HEK293 (cell line): ENCODE measurements at regions not wholly inside any gene's neighbourhood (a gene's known extent, or its start where the extent isn't known, plus 50 kb on each side); places are given as distances from the start of the nearest gene placed in this dataset.

ENCODE experiments used
- CTCF ChIA-PET: fragments of 350-600 bp; formaldehyde crosslinking; extraction: SDS; loops from one replicate; lab custom pipeline; 2021; ENCODE audit warnings: antibody characterized with exemption; lab: Yijun Ruan, JAX
- POLR2A ChIA-PET: fragments of 300-600 bp; formaldehyde crosslinking; extraction: SDS; loops from one replicate; lab custom pipeline; 2020; ENCODE audit warnings: antibody characterized with exemption, inconsistent platforms; lab: Yijun Ruan, JAX
- H3K27ac ChIP-seq: fragments of 200-500 bp; sonication (Bioruptor generic); 2 replicates; pipeline ENCODE4 v1.5.1; 2014; ENCODE audit warnings: low read depth, low read length, control low read depth, inconsistent platforms; ENCODE audit errors: extremely low read depth
- H3K36me3 ChIP-seq, 2 experiments: fragments of 200-500 bp in 1 of 2; sonication (Bioruptor generic) in 1 of 2; 1 replicate in 1 of 2; 2 replicates in 1 of 2; pipeline ENCODE4 v1.5.1; 2014 to 2017; ENCODE audit warnings: inconsistent platforms in 2 of 2, low read length in 2 of 2; ENCODE audit not compliant: control insufficient read depth in 2 of 2, insufficient read depth in 1 of 2
- H3K4me1 ChIP-seq: fragments of 200-500 bp; sonication (Bioruptor generic); 2 replicates; pipeline ENCODE4 v1.5.1; 2014; ENCODE audit warnings: mild to moderate bottlenecking, low read length, inconsistent platforms; ENCODE audit not compliant: control insufficient read depth, insufficient read depth
- H3K4me3 ChIP-seq: 2 replicates; pipeline ENCODE4 v1.5.1; 2011; ENCODE audit warnings: low read depth, mild to moderate bottlenecking, control low read depth, low read length, moderate library complexity
- H3K9me3 ChIP-seq: fragments of 200-500 bp; sonication (Bioruptor generic); 2 replicates; pipeline ENCODE4 v1.5.1; 2014; ENCODE audit warnings: low read depth, low read length, inconsistent platforms; ENCODE audit not compliant: control insufficient read depth, insufficient read depth
- HOXA7 ChIP-seq: sonication (generic); formaldehyde crosslinking; IDR thresholded peaks from 2 replicates; pipeline ENCODE4 v1.8.1; 2022; ENCODE audit warnings: missing genetic modification reagents, borderline replicate concordance
- SP3 ChIP-seq: fragments of 450-650 bp; formaldehyde crosslinking; IDR thresholded peaks from 2 replicates; pipeline ENCODE4 v1.5.1; 2016; ENCODE audit warnings: missing biosample characterization, missing genetic modification characterization
- WT1 ChIP-seq: fragments of 450-650 bp; formaldehyde crosslinking; IDR thresholded peaks from 2 replicates; pipeline ENCODE4 v1.5.1; 2016; ENCODE audit warnings: missing biosample characterization, missing genetic modification characterization
- ZBTB11 ChIP-seq: fragments of 450-650 bp; formaldehyde crosslinking; conservative IDR thresholded peaks from 2 replicates; pipeline ENCODE4 v1.5.1; 2016; ENCODE audit warnings: low read depth, missing biosample characterization, missing genetic modification characterization
- ZBTB21 ChIP-seq: fragments of 450-650 bp; formaldehyde crosslinking; IDR thresholded peaks from 2 replicates; pipeline ENCODE4 v1.5.1; 2017; ENCODE audit warnings: missing biosample characterization, missing genetic modification characterization
- ZEB2 ChIP-seq: fragments of 450-650 bp; formaldehyde crosslinking; IDR thresholded peaks from 2 replicates; pipeline ENCODE4 v1.5.1; 2016; ENCODE audit warnings: missing biosample characterization, missing genetic modification characterization
- ZNF211 ChIP-seq: fragments of 450-650 bp; formaldehyde crosslinking; IDR thresholded peaks from 2 replicates; pipeline ENCODE4 v1.5.1; 2016; ENCODE audit warnings: low read depth, missing biosample characterization, missing genetic modification characterization
- ZNF366 ChIP-seq: fragments of 450-650 bp; formaldehyde crosslinking; conservative IDR thresholded peaks from 2 replicates; pipeline ENCODE4 v1.5.1; 2016; ENCODE audit warnings: missing biosample characterization, missing genetic modification characterization
- ZNF423 ChIP-seq: fragments of 450-650 bp; formaldehyde crosslinking; IDR thresholded peaks from 2 replicates; pipeline ENCODE4 v1.5.1; 2016; ENCODE audit warnings: missing biosample characterization, missing genetic modification characterization
- ZNF514 ChIP-seq: fragments of 450-650 bp; formaldehyde crosslinking; IDR thresholded peaks from 2 replicates; pipeline ENCODE4 v1.5.1; 2016; ENCODE audit warnings: missing biosample characterization, missing genetic modification characterization
- ZNF521 ChIP-seq: fragments of 450-650 bp; formaldehyde crosslinking; IDR thresholded peaks from 2 replicates; pipeline ENCODE4 v1.5.1; 2017; ENCODE audit warnings: missing biosample characterization, mild to moderate bottlenecking, missing genetic modification characterization
- ZNF621 ChIP-seq: fragments of 450-650 bp; formaldehyde crosslinking; IDR thresholded peaks from 2 replicates; pipeline ENCODE4 v1.5.1; 2017; ENCODE audit warnings: missing biosample characterization, missing genetic modification characterization
- ZNF658 ChIP-seq: fragments of 450-650 bp; formaldehyde crosslinking; IDR thresholded peaks from 2 replicates; pipeline ENCODE4; 2016; ENCODE audit warnings: missing biosample characterization, missing genetic modification characterization
- ZNF660 ChIP-seq: fragments of 450-650 bp; IDR thresholded peaks from 2 replicates; pipeline ENCODE4 v1.5.1; 2018; ENCODE audit warnings: missing biosample characterization, mild to moderate bottlenecking, missing genetic modification characterization
- ZNF677 ChIP-seq: fragments of 450-650 bp; IDR thresholded peaks from 2 replicates; pipeline ENCODE4 v1.5.0; 2018; ENCODE audit warnings: missing biosample characterization, mild to moderate bottlenecking, missing genetic modification characterization, moderate library complexity
- ZNF704 ChIP-seq: fragments of 450-650 bp; formaldehyde crosslinking; IDR thresholded peaks from 2 replicates; pipeline ENCODE4 v1.5.1; 2016; ENCODE audit warnings: missing biosample characterization, missing genetic modification characterization
- ZSCAN4 ChIP-seq: fragments of 450-650 bp; formaldehyde crosslinking; IDR thresholded peaks from 2 replicates; pipeline ENCODE4 v1.5.1; 2017; ENCODE audit warnings: missing biosample characterization, missing genetic modification characterization
- TF ChIP-seq, protein P1 (sequence below): fragments of 450-650 bp; formaldehyde crosslinking; conservative IDR thresholded peaks from 2 replicates; pipeline ENCODE4 v1.5.1; 2016; ENCODE audit warnings: low read depth, missing biosample characterization, missing genetic modification characterization

DNA sequence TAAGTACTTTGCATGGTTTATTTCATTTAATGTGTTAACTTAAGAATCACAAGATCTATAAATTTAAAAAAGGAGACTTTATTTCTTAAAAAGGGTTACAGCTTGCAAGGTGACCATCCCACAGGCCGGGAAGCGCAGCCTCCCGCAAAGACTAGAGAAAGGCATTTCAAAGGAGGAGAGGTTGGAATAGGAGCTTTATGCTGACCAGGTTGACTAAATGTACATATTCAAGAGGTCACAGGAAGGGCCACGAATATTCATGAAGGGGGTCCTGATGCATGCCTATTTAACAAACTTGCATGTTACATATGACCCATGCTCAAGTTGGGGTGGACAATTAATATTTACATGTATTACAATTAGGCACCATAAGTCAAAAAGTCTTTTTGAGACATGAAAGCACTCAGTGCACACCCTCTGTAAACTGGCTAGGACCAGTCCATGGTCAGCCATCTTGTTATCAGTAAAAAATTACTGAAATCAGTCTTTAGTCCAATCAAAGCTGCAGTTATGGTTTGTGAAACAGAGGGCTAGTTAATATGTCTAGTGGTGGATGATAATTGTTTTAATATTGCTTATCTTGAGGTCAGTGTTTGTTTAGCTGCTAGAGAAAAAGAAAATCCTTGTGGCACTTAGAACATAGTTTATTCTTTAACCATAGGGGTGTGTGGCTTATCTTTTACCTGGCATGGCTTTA is 169.3 kb downstream of the KCNE4 start:
- CTCF ChIA-PET: no interaction called here
- no peak overlapping the region for H3K27ac ChIP-seq
- no peaks in the 10 kb centered on the region for H3K9me3 ChIP-seq
- H3K4me1 ChIP-seq: peaks cover 3% of the 10 kb centered on the region; the same call in 1 of the 2 replicates
- no peak overlapping the region for H3K4me3 ChIP-seq
- POLR2A ChIA-PET: no interaction called here
- TF ChIP-seq ZSCAN4 (tag by site-specific recombination) (no peak), ZBTB11 (tag by site-specific recombination) (no peak), ZEB2 (no peak), HOXA7 (no peak), ZNF521 (tag by site-specific recombination) (no peak), ZNF660 (no peak), ZNF704 (tag by site-specific recombination) (no peak), ZNF211 (no peak)
- H3K36me3 ChIP-seq: no peaks in the 10 kb centered on the region

DNA sequence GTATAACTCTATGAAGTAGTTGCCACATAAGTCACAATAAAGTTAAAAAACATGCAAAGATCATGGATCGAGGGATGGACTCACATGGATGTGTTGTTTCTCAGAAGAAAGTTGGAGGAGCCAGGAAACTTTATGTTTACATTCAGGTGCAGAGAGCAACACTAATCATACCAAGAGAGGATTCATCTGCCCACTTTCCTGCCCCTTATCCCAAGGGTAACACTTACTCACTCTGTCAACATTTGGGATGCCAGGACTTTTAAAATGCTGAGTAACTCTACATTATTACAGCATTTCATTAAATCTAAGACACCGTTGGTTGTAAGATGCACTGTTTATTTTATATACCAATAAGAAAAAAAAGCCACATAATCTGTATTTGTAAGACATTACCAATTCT is 170.4 kb downstream of the KCNE4 start:
- peaks cover 3% of the 10 kb centered on the region; the same call in 1 of the 2 replicates for H3K4me1 ChIP-seq
- H3K27ac ChIP-seq: no peak overlapping the region
- POLR2A ChIA-PET: no interaction called here
- H3K9me3 ChIP-seq: no peaks in the 10 kb centered on the region
- no peak overlapping the region for H3K4me3 ChIP-seq
- TF ChIP-seq ZNF621 (tag by site-specific recombination): no peak
- TF ChIP-seq ZBTB21 (tag by site-specific recombination): no peak
- TF ChIP-seq WT1 (tag by site-specific recombination): no peak
- TF ChIP-seq ZNF514 (tag by site-specific recombination): no peak
- no peak for TF ChIP-seq ZNF677 (tag by site-specific recombination)
- no peak for TF ChIP-seq ZNF658
- TF ChIP-seq ZNF423: no peak
- TF ChIP-seq SP3 (tag by site-specific recombination): no peak
- TF ChIP-seq, protein P1, sequence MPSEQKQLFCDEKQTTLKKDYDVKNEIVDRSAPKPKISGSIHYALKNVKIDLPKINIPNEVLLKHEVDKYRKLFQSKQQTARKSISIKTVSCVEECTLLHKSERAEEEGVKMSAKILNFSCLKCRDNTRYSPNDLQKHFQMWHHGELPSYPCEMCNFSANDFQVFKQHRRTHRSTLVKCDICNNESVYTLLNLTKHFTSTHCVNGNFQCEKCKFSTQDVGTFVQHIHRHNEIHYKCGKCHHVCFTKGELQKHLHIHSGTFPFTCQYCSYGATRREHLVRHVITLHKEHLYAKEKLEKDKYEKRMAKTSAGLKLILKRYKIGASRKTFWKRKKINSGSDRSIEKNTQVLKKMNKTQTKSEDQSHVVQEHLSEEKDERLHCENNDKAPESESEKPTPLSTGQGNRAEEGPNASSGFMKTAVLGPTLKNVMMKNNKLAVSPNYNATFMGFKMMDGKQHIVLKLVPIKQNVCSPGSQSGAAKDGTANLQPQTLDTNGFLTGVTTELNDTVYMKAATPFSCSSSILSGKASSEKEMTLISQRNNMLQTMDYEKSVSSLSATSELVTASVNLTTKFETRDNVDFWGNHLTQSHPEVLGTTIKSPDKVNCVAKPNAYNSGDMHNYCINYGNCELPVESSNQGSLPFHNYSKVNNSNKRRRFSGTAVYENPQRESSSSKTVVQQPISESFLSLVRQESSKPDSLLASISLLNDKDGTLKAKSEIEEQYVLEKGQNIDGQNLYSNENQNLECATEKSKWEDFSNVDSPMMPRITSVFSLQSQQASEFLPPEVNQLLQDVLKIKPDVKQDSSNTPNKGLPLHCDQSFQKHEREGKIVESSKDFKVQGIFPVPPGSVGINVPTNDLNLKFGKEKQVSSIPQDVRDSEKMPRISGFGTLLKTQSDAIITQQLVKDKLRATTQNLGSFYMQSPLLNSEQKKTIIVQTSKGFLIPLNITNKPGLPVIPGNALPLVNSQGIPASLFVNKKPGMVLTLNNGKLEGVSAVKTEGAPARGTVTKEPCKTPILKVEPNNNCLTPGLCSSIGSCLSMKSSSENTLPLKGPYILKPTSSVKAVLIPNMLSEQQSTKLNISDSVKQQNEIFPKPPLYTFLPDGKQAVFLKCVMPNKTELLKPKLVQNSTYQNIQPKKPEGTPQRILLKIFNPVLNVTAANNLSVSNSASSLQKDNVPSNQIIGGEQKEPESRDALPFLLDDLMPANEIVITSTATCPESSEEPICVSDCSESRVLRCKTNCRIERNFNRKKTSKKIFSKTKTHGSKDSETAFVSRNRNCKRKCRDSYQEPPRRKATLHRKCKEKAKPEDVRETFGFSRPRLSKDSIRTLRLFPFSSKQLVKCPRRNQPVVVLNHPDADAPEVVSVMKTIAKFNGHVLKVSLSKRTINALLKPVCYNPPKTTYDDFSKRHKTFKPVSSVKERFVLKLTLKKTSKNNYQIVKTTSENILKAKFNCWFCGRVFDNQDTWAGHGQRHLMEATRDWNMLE (tag by site-specific recombination): no peak
- TF ChIP-seq ZNF366 (tag by site-specific recombination): no peak
- no peaks in the 10 kb centered on the region for H3K36me3 ChIP-seq
- CTCF ChIA-PET: no interaction called here
